NT2/D1 (cell line): ENCODE measurements at regions not wholly inside any gene's neighbourhood (a gene's known extent, or its start where the extent isn't known, plus 50 kb on each side); places are given as distances from the start of the nearest gene placed in this dataset.

Experiments used
- DNase-seq: peaks from one replicate; pipeline ENCODE4 v3.0.0-alpha.2; 2011; ENCODE audit warnings: low read depth, low spot score
- H3K27me3 ChIP-seq: 2 replicates; pipeline ENCODE4 v1.6.0; 2011; ENCODE audit warnings: mild to moderate bottlenecking; ENCODE audit not compliant: insufficient read length, insufficient read depth
- H3K36me3 ChIP-seq: 2 replicates; pipeline ENCODE4 v1.6.1; 2011; ENCODE audit warnings: mild to moderate bottlenecking, low read length, mixed read lengths; ENCODE audit not compliant: insufficient read depth, insufficient read length
- H3K4me1 ChIP-seq: 2 replicates; pipeline ENCODE4 v1.5.1; 2011; ENCODE audit not compliant: insufficient read depth, insufficient read length
- H3K4me3 ChIP-seq: 2 replicates; pipeline ENCODE4 v1.5.1; 2011; ENCODE audit warnings: low read depth; ENCODE audit not compliant: insufficient read length
- H3K9ac ChIP-seq: 2 replicates; pipeline ENCODE4 v1.6.0; 2011; ENCODE audit warnings: low read depth; ENCODE audit not compliant: insufficient read length
- H3K9me3 ChIP-seq: 2 replicates; pipeline ENCODE4 v1.5.1; 2011; ENCODE audit warnings: mild to moderate bottlenecking, low read length; ENCODE audit not compliant: insufficient read depth
- SUZ12 ChIP-seq: IDR thresholded peaks from 2 replicates; pipeline ENCODE4 v1.6.1; 2011; ENCODE audit not compliant: insufficient read length, insufficient read depth; ENCODE audit errors: extremely low read depth
- YY1 ChIP-seq: IDR thresholded peaks from 2 replicates; pipeline ENCODE4 v1.6.1; 2011; ENCODE audit not compliant: insufficient read length, insufficient read depth
- ZNF274 ChIP-seq: IDR thresholded peaks from 2 replicates; pipeline ENCODE4 v1.6.1; 2011; ENCODE audit warnings: mild to moderate bottlenecking, low read depth, low read length

DNA sequence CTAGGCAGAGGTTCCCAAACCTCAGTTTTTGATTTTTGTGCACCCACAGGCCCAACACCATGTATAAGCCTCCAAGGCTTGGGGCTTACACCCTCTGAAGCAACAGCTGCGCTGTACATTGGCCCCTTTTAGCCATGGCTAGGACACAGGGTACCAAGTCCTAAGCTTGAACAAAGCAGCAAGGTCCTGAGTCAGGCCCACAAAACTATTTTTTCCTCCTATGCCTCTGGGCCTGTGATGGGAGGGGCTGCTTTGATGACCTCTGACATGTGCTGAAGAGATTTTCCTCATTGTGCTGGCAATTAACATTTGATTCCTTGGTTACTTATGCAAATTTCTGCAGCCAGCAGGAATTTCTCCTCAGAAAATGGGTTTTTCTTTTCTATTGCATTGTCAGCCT lies 262.2 kb upstream of the CEP162 start:
- H3K9ac ChIP-seq: no peak overlapping the region
- H3K36me3 ChIP-seq: no peaks in the 10 kb centered on the region
- no peaks in the 10 kb centered on the region for H3K4me1 ChIP-seq
- H3K27me3 ChIP-seq: no peaks in the 10 kb centered on the region
- no peak overlapping the region for H3K4me3 ChIP-seq
- DNase-seq: no peak
- peaks cover 8% of the 10 kb centered on the region for H3K9me3 ChIP-seq
- TF ChIP-seq YY1: no peak
- TF ChIP-seq ZNF274: no peak
- TF ChIP-seq SUZ12: no peak

DNA sequence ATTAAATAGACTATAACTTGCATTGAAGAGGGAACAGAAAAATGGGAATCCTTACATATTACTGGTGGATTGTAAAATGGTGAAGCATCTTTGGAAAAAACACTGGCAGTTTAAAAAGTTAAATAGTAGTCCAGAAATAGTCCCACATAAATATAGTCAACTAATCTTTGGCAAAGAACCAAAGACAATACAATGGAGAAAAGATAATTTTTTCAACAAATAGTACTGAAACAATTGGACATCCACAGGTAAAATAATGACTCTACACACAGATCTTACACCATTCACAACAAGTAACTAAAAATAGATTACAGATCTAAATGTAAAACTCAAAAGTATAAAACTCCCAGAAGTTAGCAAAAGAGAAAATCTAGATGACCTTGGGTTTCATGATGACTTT lies 259.1 kb upstream of the CEP162 start:
- DNase-seq: no peak
- peaks cover 8% of the 10 kb centered on the region for H3K9me3 ChIP-seq
- H3K4me1 ChIP-seq: no peaks in the 10 kb centered on the region
- no peaks in the 10 kb centered on the region for H3K36me3 ChIP-seq
- no peak overlapping the region for H3K9ac ChIP-seq
- no peak overlapping the region for H3K4me3 ChIP-seq
- H3K27me3 ChIP-seq: no peaks in the 10 kb centered on the region
- TF ChIP-seq YY1 (no peak), SUZ12 (no peak), ZNF274 (no peak)

DNA sequence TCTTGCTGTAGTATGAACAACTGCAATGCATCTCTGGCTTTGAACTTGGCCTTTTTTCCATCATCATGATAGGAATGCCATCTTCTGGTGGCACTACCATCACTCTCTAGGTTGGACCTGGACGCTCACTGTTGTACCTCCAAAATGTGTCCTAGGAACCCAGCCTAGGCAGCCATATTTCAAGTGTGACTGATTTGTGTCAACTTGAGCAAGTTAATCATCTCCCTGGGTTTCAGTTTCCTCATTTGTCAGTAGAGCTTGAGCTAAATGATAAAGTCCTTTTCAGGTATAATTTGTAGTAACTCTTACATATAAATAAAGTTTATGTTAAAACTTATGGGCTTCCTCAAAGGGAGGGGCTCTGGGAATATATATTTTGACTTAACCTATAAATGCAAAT lies 241.7 kb upstream of the CEP162 start:
- Histone ChIP-seq H3K36me3 (no peaks in the 10 kb centered on the region), H3K27me3 (no peaks in the 10 kb centered on the region), H3K4me3 (no peak overlapping the region), H3K4me1 (no peaks in the 10 kb centered on the region), H3K9me3 (no peaks in the 10 kb centered on the region), H3K9ac (no peak overlapping the region)
- TF ChIP-seq ZNF274: no peak
- no peak for TF ChIP-seq SUZ12
- TF ChIP-seq YY1: no peak
- no peak for DNase-seq

DNA sequence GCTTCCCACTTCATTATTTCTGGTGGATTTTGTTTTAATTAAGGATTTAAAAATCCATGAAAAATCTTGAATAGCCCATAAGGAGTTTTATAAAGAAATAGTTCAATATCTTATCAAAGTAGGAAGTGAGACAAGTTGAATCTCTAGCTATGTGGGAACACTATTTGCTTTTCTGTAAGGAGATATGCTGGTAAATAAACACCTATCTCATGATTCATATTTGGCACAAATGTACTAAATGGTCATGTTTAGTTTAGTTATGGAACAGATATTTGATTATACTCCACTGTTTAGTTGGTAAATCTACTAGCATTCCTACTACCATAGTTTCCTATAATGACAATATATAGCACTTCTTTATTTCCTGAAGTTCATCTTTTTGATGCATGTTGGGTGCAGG lies 239.9 kb upstream of the CEP162 start:
- no peak for TF ChIP-seq YY1
- no peak for TF ChIP-seq SUZ12
- TF ChIP-seq ZNF274: no peak
- Histone ChIP-seq H3K36me3 (no peaks in the 10 kb centered on the region), H3K4me1 (no peaks in the 10 kb centered on the region), H3K4me3 (no peak overlapping the region), H3K9me3 (no peaks in the 10 kb centered on the region), H3K27me3 (no peaks in the 10 kb centered on the region), H3K9ac (no peak overlapping the region)
- no peak for DNase-seq

DNA sequence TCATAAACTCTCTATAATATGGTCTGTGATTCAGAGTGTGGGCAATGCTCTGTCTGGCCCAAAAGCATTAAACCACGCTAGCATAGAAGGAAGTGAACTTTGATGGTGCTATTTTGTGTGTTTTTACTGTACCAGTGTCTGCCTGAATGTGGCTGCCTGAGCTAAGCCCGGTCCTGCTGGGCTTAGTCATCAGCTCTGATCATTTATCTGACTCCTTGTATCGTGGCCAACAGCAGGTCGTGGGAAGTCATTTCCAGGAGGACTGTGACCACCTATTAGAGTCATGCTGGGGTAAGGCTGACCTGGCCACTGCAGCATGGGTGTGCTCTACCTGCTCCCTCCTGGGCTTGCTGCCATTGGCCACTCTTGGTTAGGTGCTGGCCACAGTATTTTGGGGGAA lies 239.1 kb upstream of the CEP162 start:
- H3K4me3 ChIP-seq: no peak overlapping the region
- H3K27me3 ChIP-seq: no peaks in the 10 kb centered on the region
- H3K4me1 ChIP-seq: no peaks in the 10 kb centered on the region
- no peak for TF ChIP-seq SUZ12
- no peak for TF ChIP-seq YY1
- TF ChIP-seq ZNF274: no peak
- no peak overlapping the region for H3K9ac ChIP-seq
- H3K36me3 ChIP-seq: no peaks in the 10 kb centered on the region
- no peaks in the 10 kb centered on the region for H3K9me3 ChIP-seq
- no peak for DNase-seq

DNA sequence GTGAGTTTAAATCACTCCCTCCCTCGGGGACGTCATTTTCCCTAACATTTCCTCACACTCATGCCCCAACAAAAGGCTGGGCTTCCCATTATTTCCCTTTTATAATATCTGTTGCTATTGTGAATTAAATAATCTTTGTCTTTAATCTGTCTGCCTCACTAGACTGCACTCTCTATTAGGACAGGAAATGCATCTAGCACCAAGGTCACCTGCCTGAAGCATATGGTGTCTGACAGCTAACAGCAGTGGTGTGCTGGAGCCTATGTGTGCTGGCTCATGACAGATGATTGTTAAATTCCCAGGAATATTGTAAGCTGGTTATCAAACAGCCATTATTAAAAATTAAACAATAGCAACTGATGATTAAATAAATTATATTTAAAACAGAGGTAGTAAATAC lies 237.0 kb upstream of the CEP162 start:
- TF ChIP-seq ZNF274 (no peak), SUZ12 (no peak)
- H3K36me3 ChIP-seq: no peaks in the 10 kb centered on the region
- no peaks in the 10 kb centered on the region for H3K9me3 ChIP-seq
- no peak overlapping the region for H3K9ac ChIP-seq
- no peaks in the 10 kb centered on the region for H3K4me1 ChIP-seq
- no peak for DNase-seq
- no peak overlapping the region for H3K4me3 ChIP-seq
- H3K27me3 ChIP-seq: no peaks in the 10 kb centered on the region

- no peak overlapping the region for H3K9ac ChIP-seq
- no peak overlapping the region for H3K4me3 ChIP-seq
- no peaks in the 10 kb centered on the region for H3K9me3 ChIP-seq
- TF ChIP-seq YY1 (no peak), SUZ12 (no peak), ZNF274 (no peak)
- no peak for DNase-seq
- no peaks in the 10 kb centered on the region for H3K36me3 ChIP-seq
- H3K27me3 ChIP-seq: no peaks in the 10 kb centered on the region
- H3K4me1 ChIP-seq: no peaks in the 10 kb centered on the region
These were observed 235.3 kb upstream of the CEP162 start for GRCh38 chr6:84462698-84463097.

GRCh38 chr6:84461461-84461860 lies 234.0 kb upstream of the CEP162 start:
- no peaks in the 10 kb centered on the region for H3K36me3 ChIP-seq
- H3K9ac ChIP-seq: no peak overlapping the region
- DNase-seq: no peak
- H3K27me3 ChIP-seq: no peaks in the 10 kb centered on the region
- TF ChIP-seq SUZ12 (no peak), ZNF274 (no peak)
- H3K9me3 ChIP-seq: no peaks in the 10 kb centered on the region
- H3K4me1 ChIP-seq: no peaks in the 10 kb centered on the region
- H3K4me3 ChIP-seq: no peak overlapping the region
